Mammary epithelial cell (primary cell): ENCODE measurements at regions not wholly inside any gene's neighbourhood (a gene's known extent, or its start where the extent isn't known, plus 50 kb on each side); places are given as distances from the start of the nearest gene placed in this dataset.

Source experiments
- EZH2 ChIP-seq: IDR thresholded peaks from 2 replicates; pipeline ENCODE4 v1.6.1; 2012; ENCODE audit warnings: low read length, inconsistent platforms, borderline replicate concordance
- TF ChIP-seq, protein P1 (sequence below), 2 donors: IDR thresholded peaks in 1 of 2; conservative IDR thresholded peaks in 1 of 2; 2 replicates each; pipeline ENCODE4 v1.5.1; 2011 to 2012; ENCODE audit warnings: inconsistent platforms in 2 of 2, low read length in 2 of 2, mild to moderate bottlenecking in 2 of 2, control low read depth in 1 of 2, low read depth in 1 of 2; ENCODE audit not compliant: insufficient read depth in 1 of 2; ENCODE audit errors: extremely low read depth in 1 of 2

DNA sequence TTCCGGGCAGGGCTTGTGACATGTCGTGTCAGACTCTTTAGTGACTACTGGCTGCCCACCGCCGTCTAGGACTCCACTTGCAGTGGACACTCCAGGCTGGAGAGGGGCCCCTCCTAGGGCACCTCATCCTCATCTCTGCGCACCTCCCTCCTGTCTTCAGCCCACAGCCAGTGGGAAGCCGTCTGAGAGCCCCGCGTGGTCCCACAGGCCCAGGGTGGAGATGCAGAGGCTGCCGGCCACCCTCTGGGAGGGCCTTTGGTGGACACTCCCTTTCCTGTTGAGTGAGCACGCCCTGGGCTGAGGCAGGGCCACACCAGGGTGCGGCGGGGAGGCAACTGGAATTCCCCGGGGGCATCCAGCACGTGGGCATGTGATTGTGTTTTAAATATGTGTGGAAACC, 80.5 kb downstream of the IRX2 start:
- TF ChIP-seq, protein P1, sequence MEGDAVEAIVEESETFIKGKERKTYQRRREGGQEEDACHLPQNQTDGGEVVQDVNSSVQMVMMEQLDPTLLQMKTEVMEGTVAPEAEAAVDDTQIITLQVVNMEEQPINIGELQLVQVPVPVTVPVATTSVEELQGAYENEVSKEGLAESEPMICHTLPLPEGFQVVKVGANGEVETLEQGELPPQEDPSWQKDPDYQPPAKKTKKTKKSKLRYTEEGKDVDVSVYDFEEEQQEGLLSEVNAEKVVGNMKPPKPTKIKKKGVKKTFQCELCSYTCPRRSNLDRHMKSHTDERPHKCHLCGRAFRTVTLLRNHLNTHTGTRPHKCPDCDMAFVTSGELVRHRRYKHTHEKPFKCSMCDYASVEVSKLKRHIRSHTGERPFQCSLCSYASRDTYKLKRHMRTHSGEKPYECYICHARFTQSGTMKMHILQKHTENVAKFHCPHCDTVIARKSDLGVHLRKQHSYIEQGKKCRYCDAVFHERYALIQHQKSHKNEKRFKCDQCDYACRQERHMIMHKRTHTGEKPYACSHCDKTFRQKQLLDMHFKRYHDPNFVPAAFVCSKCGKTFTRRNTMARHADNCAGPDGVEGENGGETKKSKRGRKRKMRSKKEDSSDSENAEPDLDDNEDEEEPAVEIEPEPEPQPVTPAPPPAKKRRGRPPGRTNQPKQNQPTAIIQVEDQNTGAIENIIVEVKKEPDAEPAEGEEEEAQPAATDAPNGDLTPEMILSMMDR (conservative IDR thresholded peaks at IDR 0.05 in 1 of 2, IDR thresholded peaks at IDR 0.05 in 1 of 2; ENCODE audit: extremely low read depth in 1 of 2, insufficient read depth in 1 of 2, low read depth in 1 of 2, low read length in 2 of 2), result no peak
- no peak for TF ChIP-seq EZH2
